CD4-positive, CD25-positive, alpha-beta regulatory T cell (primary cell): ENCODE measurements at regions not wholly inside any gene's neighbourhood (a gene's known extent, or its start where the extent isn't known, plus 50 kb on each side); places are given as distances from the start of the nearest gene placed in this dataset.
A peak's percentile ranks its signal among the peaks of the same experiment; 100 is the strongest.
"Not testable (repeated sequence)": the region's sequence is repeated elsewhere in the genome, so short reads cannot be mapped to it uniquely, and the experiment has no call there.

Experiments used
- ATAC-seq, 2 donors: fragments of 150-1000 bp; cut with Tn5 transposase; one replicate each; pipeline ENCODE4 v1.10.0; 2021; ENCODE audit warnings: low read depth in 2 of 2, moderate number of reproducible peaks in 2 of 2, moderate library complexity in 1 of 2
- DNase-seq, 3 donors: peaks; one replicate each; pipeline versions ENCODE4 v3.0.0 to v3.0.0-alpha.2; 2012 to 2022; ENCODE audit warnings: mixed read lengths in 1 of 3
- H3K27ac ChIP-seq: one replicate; pipeline ENCODE4 v1.7.0; 2013; ENCODE audit warnings: mild to moderate bottlenecking, low read length; ENCODE audit not compliant: insufficient read depth, poor library complexity, severe bottlenecking
- H3K27me3 ChIP-seq: one replicate; pipeline ENCODE4 v1.7.0; 2013; ENCODE audit warnings: low read length; ENCODE audit not compliant: control insufficient read depth, insufficient read depth
- H3K36me3 ChIP-seq: one replicate; pipeline ENCODE4 v1.7.0; 2013; ENCODE audit warnings: mild to moderate bottlenecking, low read length, moderate library complexity; ENCODE audit not compliant: control insufficient read depth, insufficient read depth
- H3K4me1 ChIP-seq: 2 replicates; pipeline ENCODE4 v1.7.0; 2013; ENCODE audit warnings: mild to moderate bottlenecking, low read length; ENCODE audit not compliant: insufficient read depth, control insufficient read depth, poor library complexity, severe bottlenecking
- H3K4me3 ChIP-seq: one replicate; pipeline ENCODE4 v1.7.0; 2013; ENCODE audit warnings: low read depth, mild to moderate bottlenecking, low read length, moderate library complexity
- H3K9me3 ChIP-seq, 2 experiments: 1 replicate in 1 of 2; 2 replicates in 1 of 2; pipeline ENCODE4 v1.7.0; 2013; ENCODE audit warnings: low read length in 2 of 2, mild to moderate bottlenecking in 1 of 2, moderate library complexity in 1 of 2; ENCODE audit not compliant: control insufficient read depth in 2 of 2
- H3K27ac Mint-ChIP-seq, 3 donors: one replicate each; pipeline ENCODE4 v1.8.0; 2020 to 2022; ENCODE audit warnings: mild to moderate bottlenecking in 3 of 3, mixed read lengths in 3 of 3, moderate library complexity in 2 of 3
- H3K27me3 Mint-ChIP-seq: one replicate; pipeline ENCODE4 v1.8.0; 2022; ENCODE audit warnings: mild to moderate bottlenecking, mixed read lengths
- H3K36me3 Mint-ChIP-seq: one replicate; pipeline ENCODE4 v1.8.0; 2020; ENCODE audit warnings: mixed read lengths
- H3K4me1 Mint-ChIP-seq, 4 donors: one replicate each; pipeline ENCODE4 v1.8.0; 2020 to 2022; ENCODE audit warnings: mixed read lengths in 4 of 4, mild to moderate bottlenecking in 1 of 4
- H3K4me3 Mint-ChIP-seq, 4 donors: one replicate each; pipeline ENCODE4 v1.8.0; 2020 to 2022; ENCODE audit warnings: mild to moderate bottlenecking in 4 of 4, mixed read lengths in 4 of 4, moderate library complexity in 3 of 4
- H3K9me3 Mint-ChIP-seq, 7 donors: one replicate each; pipeline ENCODE4 v1.8.0; 2020 to 2022; ENCODE audit warnings: mixed read lengths in 7 of 7, mild to moderate bottlenecking in 3 of 7, moderate library complexity in 2 of 7

GRCh38 chr5:16378762-16379161 is 86.8 kb downstream of the ZNF622 start:
- no peaks in the 10 kb centered on the region for H3K36me3 ChIP-seq

GRCh38 chr5:16372493-16372892 is 93.1 kb downstream of the ZNF622 start:
- no peaks in the 10 kb centered on the region for H3K4me1 ChIP-seq
- no peaks in the 10 kb centered on the region for H3K4me1 Mint-ChIP-seq
- peaks cover 0 to 10% (median 0%) of the 10 kb centered on the region in 7 donors for H3K9me3 Mint-ChIP-seq
- H3K27ac Mint-ChIP-seq: no peak overlapping the region
- H3K9me3 ChIP-seq: no peaks in the 10 kb centered on the region
- no peaks in the 10 kb centered on the region for H3K27me3 ChIP-seq
- ATAC-seq: no peak
- no peak overlapping the region for H3K27ac ChIP-seq
- DNase-seq: no peak
- H3K4me3 Mint-ChIP-seq: no peak overlapping the region
- no peaks in the 10 kb centered on the region for H3K36me3 Mint-ChIP-seq
- no peak overlapping the region for H3K4me3 ChIP-seq
- no peaks in the 10 kb centered on the region for H3K36me3 ChIP-seq
- peaks cover 5% of the 10 kb centered on the region for H3K27me3 Mint-ChIP-seq

More at GRCh38 chr5:16378762-16379161, 86.8 kb downstream of the ZNF622 start:
- Histone ChIP-seq H3K4me1 (no peaks in the 10 kb centered on the region), H3K9me3 (no peaks in the 10 kb centered on the region), H3K4me3 (no peak overlapping the region), H3K27me3 (peaks cover 2% of the 10 kb centered on the region), H3K27ac (no peak overlapping the region)
- H3K36me3 Mint-ChIP-seq: no peaks in the 10 kb centered on the region
- H3K27me3 Mint-ChIP-seq: no peaks in the 10 kb centered on the region
- no peak overlapping the region for H3K4me3 Mint-ChIP-seq
- ATAC-seq: no peak
- no peak for DNase-seq
- H3K4me1 Mint-ChIP-seq: no peaks in the 10 kb centered on the region
- peaks cover 0 to 3% (median 0%) of the 10 kb centered on the region in 7 donors for H3K9me3 Mint-ChIP-seq
- no peak overlapping the region for H3K27ac Mint-ChIP-seq

GRCh38 chr5:16366491-16366890 is 99.1 kb downstream of the ZNF622 start:
- H3K4me3 ChIP-seq: no peak overlapping the region
- no peaks in the 10 kb centered on the region for H3K4me1 Mint-ChIP-seq
- DNase-seq: no peak
- no peak overlapping the region for H3K4me3 Mint-ChIP-seq
- no peak overlapping the region for H3K27ac Mint-ChIP-seq
- H3K27me3 ChIP-seq: no peaks in the 10 kb centered on the region
- no peaks in the 10 kb centered on the region for H3K4me1 ChIP-seq
- H3K27me3 Mint-ChIP-seq: no peaks in the 10 kb centered on the region
- no peak overlapping the region for H3K27ac ChIP-seq
- H3K36me3 Mint-ChIP-seq: no peaks in the 10 kb centered on the region
- no peaks in the 10 kb centered on the region for H3K36me3 ChIP-seq
- H3K9me3 ChIP-seq: no peaks in the 10 kb centered on the region
- ATAC-seq: no peak
- peaks cover 0 to 9% (median 2%) of the 10 kb centered on the region in 7 donors for H3K9me3 Mint-ChIP-seq

GRCh38 chr5:16364910-16365309 is 100.7 kb downstream of the ZNF622 start:
- Mint-ChIP-seq H3K4me1 (no peaks in the 10 kb centered on the region), H3K4me3 (no peak overlapping the region), H3K27me3 (no peaks in the 10 kb centered on the region), H3K27ac (no peak overlapping the region), H3K36me3 (no peaks in the 10 kb centered on the region), H3K9me3 (peaks cover 0 to 11% (median 5%) of the 10 kb centered on the region in 7 donors)
- Histone ChIP-seq H3K9me3 (no peaks in the 10 kb centered on the region), H3K4me1 (no peaks in the 10 kb centered on the region), H3K4me3 (no peak overlapping the region), H3K36me3 (no peaks in the 10 kb centered on the region), H3K27ac (no peak overlapping the region), H3K27me3 (no peaks in the 10 kb centered on the region)
- DNase-seq: no peak
- no peak for ATAC-seq

- H3K9me3 Mint-ChIP-seq, DNase-seq, ATAC-seq, H3K4me3 ChIP-seq, H3K27me3 Mint-ChIP-seq, H3K4me3 Mint-ChIP-seq, H3K27ac Mint-ChIP-seq, H3K9me3 ChIP-seq, H3K4me1 ChIP-seq, H3K36me3 ChIP-seq, H3K27me3 ChIP-seq, H3K27ac ChIP-seq, H3K36me3 Mint-ChIP-seq, H3K4me1 Mint-ChIP-seq: not testable (repeated sequence)
These were observed 112.2 kb downstream of the ZNF622 start for GRCh38 chr5:16353439-16353838.

GRCh38 chr5:16350816-16351215 is 114.8 kb downstream of the ZNF622 start:
- Mint-ChIP-seq H3K27ac (peak overlapping the region in 1 of 3 donors; percentile 11), H3K36me3 (no peaks in the 10 kb centered on the region), H3K4me3 (no peak overlapping the region), H3K4me1 (no peaks in the 10 kb centered on the region), H3K27me3 (peaks cover 4% of the 10 kb centered on the region), H3K9me3 (peaks cover 0 to 9% (median 2%) of the 10 kb centered on the region in 7 donors)
- no peak for DNase-seq
- no peak for ATAC-seq
- no peaks in the 10 kb centered on the region for H3K27me3 ChIP-seq
- no peak overlapping the region for H3K4me3 ChIP-seq
- H3K36me3 ChIP-seq: no peaks in the 10 kb centered on the region
- no peaks in the 10 kb centered on the region for H3K4me1 ChIP-seq
- H3K27ac ChIP-seq: no peak overlapping the region
- H3K9me3 ChIP-seq: no peaks in the 10 kb centered on the region

- Mint-ChIP-seq H3K27me3 (peaks cover 4% of the 10 kb centered on the region), H3K4me3 (no peak overlapping the region), H3K4me1 (no peaks in the 10 kb centered on the region), H3K36me3 (no peaks in the 10 kb centered on the region), H3K27ac (no peak overlapping the region), H3K9me3 (peaks cover 0 to 12% (median 2%) of the 10 kb centered on the region in 7 donors)
- Histone ChIP-seq H3K27ac (no peak overlapping the region), H3K4me3 (no peak overlapping the region), H3K36me3 (no peaks in the 10 kb centered on the region), H3K9me3 (no peaks in the 10 kb centered on the region), H3K27me3 (no peaks in the 10 kb centered on the region), H3K4me1 (no peaks in the 10 kb centered on the region)
- ATAC-seq (no peak), DNase-seq (no peak)
These were observed 119.2 kb downstream of the ZNF622 start for GRCh38 chr5:16346380-16346779.

- Histone ChIP-seq H3K27ac (no peak overlapping the region), H3K36me3 (no peaks in the 10 kb centered on the region), H3K4me1 (no peaks in the 10 kb centered on the region), H3K4me3 (no peak overlapping the region), H3K27me3 (no peaks in the 10 kb centered on the region), H3K9me3 (no peaks in the 10 kb centered on the region)
- no peaks in the 10 kb centered on the region for H3K4me1 Mint-ChIP-seq
- no peak for DNase-seq
- no peak for ATAC-seq
- H3K4me3 Mint-ChIP-seq: no peak overlapping the region
- H3K36me3 Mint-ChIP-seq: no peaks in the 10 kb centered on the region
- peaks cover 4% of the 10 kb centered on the region for H3K27me3 Mint-ChIP-seq
- H3K9me3 Mint-ChIP-seq: peaks cover 0 to 12% (median 2%) of the 10 kb centered on the region in 7 donors
- no peak overlapping the region for H3K27ac Mint-ChIP-seq
These were observed 120.1 kb downstream of the ZNF622 start for GRCh38 chr5:16345454-16345853.
